Hematopoietic multipotent progenitor cell treated with erythropoietin and hydrocortisone succinate and interleukin-3 and kit ligand, for 8 days (in vitro differentiated cells): ENCODE measurements at regions not wholly inside any gene's neighbourhood (a gene's known extent, or its start where the extent isn't known, plus 50 kb on each side); places are given as distances from the start of the nearest gene placed in this dataset.
"Not testable (repeated sequence)": the region's sequence is repeated elsewhere in the genome, so short reads cannot be mapped to it uniquely, and the experiment has no call there.

Source experiments
- DNase-seq: peaks from one replicate; pipeline ENCODE4 v3.0.0-alpha.2; 2015

GRCh38 chr6:138667408-138667807 is 106.2 kb upstream of the CCDC28A start:
- no peak for DNase-seq

DNA sequence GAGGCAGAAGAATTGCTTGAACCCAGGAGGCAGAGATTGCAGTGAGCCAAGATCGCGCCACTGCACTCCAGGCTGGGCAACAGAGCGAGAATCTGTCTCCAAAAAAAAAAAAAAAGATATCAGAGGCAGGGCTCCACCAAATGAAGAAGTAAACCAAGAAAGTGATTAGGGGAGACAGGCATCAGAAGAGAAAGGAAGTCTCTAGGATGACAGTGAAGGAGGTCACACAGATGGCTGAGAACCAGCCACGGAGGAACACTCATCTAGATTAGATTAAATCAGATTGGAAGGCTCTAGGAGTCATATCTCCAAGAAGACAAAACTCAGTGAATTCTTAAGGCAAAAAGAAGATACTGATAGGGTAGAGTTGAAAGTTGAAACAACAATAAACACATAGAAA is 102.2 kb upstream of the CCDC28A start:
- DNase-seq, result no peak

DNA sequence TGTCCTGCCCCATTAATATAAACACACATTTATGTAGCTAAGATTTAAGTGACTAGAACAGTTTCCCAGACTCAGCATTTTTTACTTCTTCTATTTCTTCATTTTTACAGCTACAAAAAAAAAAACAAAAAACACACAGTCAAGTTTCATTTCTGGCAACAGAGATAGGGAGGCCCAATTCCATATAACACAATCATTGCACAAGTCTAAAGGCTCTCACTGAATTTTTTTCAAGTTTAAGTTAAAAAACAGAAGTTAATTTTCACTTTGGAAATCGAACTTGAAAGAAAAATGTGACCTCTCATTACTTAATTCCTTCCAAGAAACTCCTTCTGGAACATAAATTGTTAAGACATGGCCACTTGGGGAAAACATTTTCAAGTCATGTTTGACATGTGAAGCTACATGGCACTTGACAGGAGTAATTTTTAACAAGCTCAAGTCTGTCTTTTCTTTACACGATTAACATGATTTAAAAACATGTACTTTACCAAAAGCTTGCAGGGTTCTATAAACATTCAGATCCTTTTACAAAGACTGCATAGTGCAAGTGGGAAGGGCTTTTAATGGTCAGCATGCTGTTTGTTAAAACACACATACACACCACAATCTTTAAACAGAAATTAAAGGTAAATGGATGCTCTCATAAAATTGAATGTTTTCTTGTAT is 100.1 kb upstream of the CCDC28A start:
- no peak for DNase-seq

- not testable (repeated sequence) for DNase-seq
These were observed 99.1 kb upstream of the CCDC28A start for GRCh38 chr6:138674444-138674843.

- DNase-seq, result no peak
These were observed 96.0 kb upstream of the CCDC28A start for GRCh38 chr6:138677538-138677937.

DNA sequence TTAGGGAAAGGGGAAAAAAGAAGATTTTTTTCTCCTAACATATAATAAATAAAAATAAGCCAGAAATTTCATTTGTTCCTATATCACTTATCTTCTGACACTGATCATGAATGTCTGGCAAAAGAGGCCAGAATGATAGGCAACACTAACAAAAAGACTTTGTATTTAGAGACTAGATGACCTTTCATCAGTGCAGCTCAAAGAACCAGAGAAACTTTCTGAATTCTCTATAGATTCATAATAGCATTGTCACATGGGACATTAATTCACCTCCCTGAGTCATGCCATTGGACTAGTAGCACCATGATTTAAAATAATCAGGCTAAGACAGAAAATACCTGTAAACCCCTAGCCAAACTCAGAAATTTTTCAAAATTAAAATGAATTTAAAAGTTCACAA is 95.4 kb upstream of the CCDC28A start:
- DNase-seq, result no peak

GRCh38 chr6:138680085-138680484 is 93.5 kb upstream of the CCDC28A start:
- no peak for DNase-seq

GRCh38 chr6:138681627-138682026 is 91.9 kb upstream of the CCDC28A start:
- DNase-seq, result no peak

DNA sequence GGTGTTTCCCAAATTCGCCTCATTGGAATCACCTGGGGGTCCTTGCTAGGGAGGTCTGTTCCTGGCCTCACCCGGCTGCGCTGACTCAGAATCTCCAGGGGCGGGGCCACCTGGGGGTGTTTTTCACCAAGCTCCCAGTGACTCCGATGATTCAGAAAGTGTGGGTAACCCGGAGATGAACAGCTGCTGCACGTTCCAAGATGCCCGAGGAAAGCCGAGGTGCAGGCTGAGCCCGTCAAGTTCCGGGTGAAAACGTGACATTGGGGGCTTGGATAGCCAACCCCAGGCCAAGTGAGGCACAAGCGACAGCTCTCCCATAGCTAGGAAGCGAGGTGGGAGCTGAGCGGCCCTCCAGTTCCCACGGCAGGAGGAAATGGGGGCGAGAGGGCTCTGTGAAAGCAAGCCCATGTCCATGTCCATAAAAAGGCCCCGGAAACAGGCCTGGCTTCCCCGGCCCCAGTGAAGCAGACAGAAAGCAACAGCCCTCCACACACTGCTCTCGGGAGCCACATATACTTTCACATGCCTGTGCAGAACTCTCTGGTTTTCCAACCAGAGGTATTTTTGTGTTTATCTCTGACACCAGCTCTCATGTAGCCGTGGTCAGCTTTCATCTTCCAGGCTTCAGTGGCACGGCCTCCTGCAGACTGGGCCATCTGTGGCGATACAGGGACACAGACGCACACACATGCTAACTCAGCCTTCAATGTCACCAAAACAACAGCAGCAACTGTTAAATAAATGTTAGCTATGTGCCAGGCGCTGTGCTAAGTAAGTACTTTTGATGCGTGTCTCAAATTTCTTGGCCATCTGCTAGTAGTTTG is 90.7 kb upstream of the CCDC28A start:
- peak; percentile 14 for DNase-seq

GRCh38 chr6:138685257-138685656 is 88.3 kb upstream of the CCDC28A start:
- DNase-seq, result no peak

- DNase-seq, result no peak
These were observed 87.8 kb upstream of the CCDC28A start for GRCh38 chr6:138685781-138686180.

GRCh38 chr6:138688580-138688979 is 85.0 kb upstream of the CCDC28A start:
- DNase-seq, result no peak

DNA sequence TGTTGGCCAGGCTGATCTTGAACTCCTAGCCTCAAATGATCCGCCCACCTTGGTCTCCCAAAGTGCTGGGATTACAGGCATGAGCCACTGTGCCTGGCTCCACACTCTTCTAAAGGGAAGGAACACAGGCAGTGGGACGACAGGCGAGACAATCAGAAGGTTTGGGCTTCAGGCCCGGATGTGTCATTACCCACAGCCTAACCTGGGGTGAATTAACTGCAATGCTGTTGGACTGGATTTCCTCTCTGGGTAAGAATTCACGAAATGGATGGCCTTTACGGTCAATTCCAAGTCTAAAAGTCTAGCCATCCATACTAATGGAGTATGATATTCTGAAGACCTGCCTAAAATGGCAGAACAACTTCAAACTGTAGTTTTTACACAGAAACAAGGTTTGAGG is 83.7 kb upstream of the CCDC28A start:
- DNase-seq, result no peak

DNA sequence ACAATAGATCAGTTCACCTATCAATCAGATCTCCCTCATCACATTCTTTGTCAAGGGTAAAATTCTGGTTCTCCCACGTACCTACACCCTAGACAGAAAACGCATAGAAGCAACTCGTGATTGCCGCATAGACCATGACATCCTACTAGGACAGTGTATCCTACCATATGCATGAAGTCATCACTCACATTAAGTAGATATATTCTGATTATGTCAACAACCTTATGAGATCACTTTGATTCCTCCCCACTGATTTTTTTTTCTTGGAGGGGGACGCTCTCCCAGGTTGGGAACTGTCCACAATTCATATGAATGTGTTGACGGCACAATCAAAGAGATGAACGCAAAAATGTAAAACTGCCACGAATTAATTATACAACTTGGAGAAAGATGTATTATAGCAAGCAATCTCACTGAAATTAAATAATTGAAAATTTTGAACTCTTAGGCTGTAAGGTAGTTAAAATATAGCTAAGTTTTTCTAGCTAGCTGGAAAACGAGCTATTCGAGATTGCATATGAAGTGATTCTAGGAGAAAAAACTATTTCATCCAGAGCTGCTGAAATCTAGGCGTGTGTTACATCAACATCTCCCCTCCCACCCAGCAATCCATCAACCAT is 82.5 kb upstream of the CCDC28A start:
- DNase-seq, result no peak

GRCh38 chr6:138691595-138692057 is 81.9 kb upstream of the CCDC28A start:
- DNase-seq, result no peak

DNA sequence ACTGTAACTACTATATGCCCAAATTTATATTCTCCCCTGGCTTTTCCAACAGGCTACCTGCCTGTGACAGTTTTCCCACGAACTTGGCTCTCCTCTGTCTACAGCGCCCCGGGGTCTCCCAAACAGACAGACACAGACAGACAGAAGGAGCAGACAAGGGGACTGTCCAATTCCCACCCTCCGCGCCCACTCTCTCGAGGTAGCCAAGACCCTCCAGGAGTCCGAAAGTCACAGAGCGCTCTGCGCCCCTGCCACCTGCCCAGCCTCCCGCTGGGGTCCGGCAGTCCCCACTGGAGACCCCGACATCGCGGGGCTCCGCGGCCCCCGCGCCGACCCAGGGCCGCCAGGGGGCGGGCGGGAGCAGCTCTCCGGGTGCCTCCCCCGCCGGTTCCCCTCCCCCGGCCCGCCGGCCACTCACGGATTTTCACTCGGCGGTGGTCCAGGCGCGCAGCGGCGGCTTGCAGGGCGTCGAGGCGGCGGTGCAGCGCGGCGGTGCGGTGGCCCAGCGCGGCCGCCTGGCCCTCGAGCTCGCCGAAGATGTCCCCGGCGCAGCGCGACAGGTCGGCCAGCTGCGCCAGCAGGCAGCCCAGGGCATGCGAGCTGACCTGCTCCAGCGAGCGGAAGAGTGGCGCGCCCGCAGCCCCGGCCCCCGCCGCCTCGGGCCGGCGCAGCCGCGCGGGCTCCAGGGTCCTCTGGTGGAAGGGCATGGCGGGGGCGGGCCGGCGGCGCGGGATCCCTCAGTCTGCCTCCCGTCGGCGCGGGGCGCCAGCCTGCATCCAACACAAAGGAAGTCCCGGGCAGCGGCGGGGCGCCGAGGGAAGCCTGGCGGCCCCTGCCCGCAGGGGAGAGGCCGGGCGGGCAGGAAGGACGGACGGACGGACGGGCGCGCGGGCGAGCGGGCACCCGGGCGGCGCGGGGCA is 81.3 kb upstream of the CCDC28A start:
- DNase-seq, result peak; percentile 23

GRCh38 chr6:138692978-138693909 is 80.3 kb upstream of the CCDC28A start:
- DNase-seq, result peak; percentile 30

GRCh38 chr6:138695193-138695592 is 78.4 kb upstream of the CCDC28A start:
- no peak for DNase-seq

DNA sequence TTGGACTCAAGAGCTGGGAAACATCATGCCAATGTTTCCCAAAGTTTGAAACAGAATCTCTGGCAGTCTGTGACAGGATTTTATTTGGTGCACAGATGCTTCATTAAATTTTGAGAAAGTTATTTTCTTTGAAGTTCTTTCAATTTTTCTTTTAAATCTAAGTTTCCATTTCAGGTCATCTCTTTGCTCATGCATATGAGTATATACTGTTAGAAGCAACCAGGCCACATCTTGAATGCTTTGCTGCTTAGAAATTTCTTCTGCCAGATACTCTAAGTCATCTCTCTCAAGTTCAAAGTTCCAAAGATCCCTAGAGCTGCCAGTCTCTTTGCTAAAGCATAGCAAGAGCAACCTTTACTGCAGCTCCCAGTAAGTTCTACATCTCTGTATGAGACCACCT is 59.1 kb upstream of the CCDC28A start:
- no peak for DNase-seq

DNA sequence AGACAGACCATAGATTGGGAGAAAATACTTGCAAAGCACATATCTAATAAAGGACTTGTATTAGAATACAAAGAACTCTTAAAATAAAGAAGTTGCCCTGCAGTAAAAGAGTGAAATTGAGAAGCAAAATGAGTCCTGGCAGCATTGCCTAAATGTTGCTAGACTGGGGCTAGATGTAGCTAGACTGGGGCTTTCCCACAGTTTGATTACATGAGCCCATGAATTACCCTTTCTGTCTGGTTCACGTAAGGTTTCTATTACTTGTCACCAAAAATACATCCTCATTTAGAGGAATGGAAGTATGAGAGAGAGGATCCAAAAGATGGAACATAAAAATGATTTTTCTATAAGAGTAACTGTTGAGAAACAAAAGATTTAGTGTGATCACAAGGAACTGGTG is 57.6 kb upstream of the CCDC28A start:
- no peak for DNase-seq

DNA sequence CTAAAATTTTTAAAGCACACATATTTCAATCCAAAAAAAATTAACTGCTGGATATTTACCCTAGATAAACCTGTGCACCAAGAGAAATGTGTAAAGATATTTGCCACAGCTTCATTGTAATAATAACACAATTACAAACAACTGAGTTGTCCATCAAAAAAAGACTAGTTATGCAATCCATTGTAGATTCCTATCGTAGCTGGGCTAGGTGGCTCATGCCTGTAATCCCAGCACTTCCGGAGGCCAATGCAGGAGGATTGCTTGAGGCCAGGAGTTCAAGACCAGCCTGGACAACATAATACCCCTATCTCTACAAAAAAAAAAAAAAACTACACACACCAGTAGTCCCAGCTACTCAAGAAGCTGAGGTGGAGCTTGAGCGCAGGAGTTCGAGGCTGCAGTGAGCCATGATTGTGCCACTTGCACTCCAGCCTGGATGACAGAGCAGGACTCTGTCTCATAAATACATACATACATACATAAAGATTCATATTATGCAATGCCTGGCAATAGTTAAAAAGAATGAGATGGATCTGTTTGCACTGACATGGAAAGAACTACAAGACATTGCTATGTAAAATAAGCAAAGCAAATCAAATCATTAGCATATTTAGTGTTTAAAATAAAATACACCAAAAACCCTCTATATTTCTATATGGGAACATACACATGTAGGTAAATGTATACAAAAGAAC is 56.5 kb upstream of the CCDC28A start:
- no peak for DNase-seq
